ENCODE measurements at regions not wholly inside any gene's neighbourhood (a gene's known extent, or its start where the extent isn't known, plus 50 kb on each side); places are given as distances from the start of the nearest gene placed in this dataset.

DNA sequence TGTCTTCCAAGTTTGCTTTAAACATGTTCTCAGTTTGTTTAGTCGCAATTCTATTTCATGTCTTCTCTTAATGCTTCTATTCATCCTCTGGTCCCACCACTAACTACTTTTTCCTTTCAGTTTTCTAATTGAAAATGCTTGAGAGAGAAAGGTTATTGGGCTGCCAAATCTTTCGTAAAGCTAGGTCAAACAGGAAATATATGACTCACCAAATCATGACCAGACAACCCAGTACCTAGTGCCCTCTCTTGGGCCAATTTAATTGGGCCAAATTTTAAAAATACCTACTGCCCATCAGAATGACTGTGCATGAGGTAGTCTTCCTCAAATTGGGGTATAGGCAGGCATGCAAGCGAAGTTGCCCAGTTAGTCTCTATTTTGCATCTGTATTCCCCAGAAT, 295.4 kb upstream of the PBX1 start:
- H3K4me1 ChIP-seq (ENCODE audit: insufficient read depth, low read length): no peaks in the 10 kb centered on the region
- H3K79me1 ChIP-seq (ENCODE audit: insufficient read depth, low read depth, low read length, poor library complexity, severe bottlenecking): no peaks in the 10 kb centered on the region
- H2BK20ac ChIP-seq (ENCODE audit: low read depth, low read length, poor library complexity, severe bottlenecking): no peak overlapping the region
- no peaks in the 10 kb centered on the region for H3K4me1 Mint-ChIP-seq
- H3K27me3 ChIP-seq (ENCODE audit: insufficient read depth, low read length): no peaks in the 10 kb centered on the region
- H3K18ac ChIP-seq (ENCODE audit: insufficient read length, low read depth, low read length): no peak overlapping the region
- H3K4me3 Mint-ChIP-seq: no peak overlapping the region
- H3K79me2 ChIP-seq (ENCODE audit: insufficient read depth, low read length): no peaks in the 10 kb centered on the region
- no peak overlapping the region for H4K91ac ChIP-seq (ENCODE audit: insufficient read length, low read depth, low read length)
- no peak overlapping the region for H2AFZ ChIP-seq (ENCODE audit: low read length)
- TF ChIP-seq, protein P1, sequence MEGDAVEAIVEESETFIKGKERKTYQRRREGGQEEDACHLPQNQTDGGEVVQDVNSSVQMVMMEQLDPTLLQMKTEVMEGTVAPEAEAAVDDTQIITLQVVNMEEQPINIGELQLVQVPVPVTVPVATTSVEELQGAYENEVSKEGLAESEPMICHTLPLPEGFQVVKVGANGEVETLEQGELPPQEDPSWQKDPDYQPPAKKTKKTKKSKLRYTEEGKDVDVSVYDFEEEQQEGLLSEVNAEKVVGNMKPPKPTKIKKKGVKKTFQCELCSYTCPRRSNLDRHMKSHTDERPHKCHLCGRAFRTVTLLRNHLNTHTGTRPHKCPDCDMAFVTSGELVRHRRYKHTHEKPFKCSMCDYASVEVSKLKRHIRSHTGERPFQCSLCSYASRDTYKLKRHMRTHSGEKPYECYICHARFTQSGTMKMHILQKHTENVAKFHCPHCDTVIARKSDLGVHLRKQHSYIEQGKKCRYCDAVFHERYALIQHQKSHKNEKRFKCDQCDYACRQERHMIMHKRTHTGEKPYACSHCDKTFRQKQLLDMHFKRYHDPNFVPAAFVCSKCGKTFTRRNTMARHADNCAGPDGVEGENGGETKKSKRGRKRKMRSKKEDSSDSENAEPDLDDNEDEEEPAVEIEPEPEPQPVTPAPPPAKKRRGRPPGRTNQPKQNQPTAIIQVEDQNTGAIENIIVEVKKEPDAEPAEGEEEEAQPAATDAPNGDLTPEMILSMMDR (conservative IDR thresholded peaks at IDR 0.05): no peak
- no peak overlapping the region for H2BK12ac ChIP-seq (ENCODE audit: insufficient read length, low read depth, low read length)
- H3K4ac ChIP-seq (ENCODE audit: low read depth, low read length): no peak overlapping the region
- H2BK120ac ChIP-seq (ENCODE audit: low read depth, low read length, poor library complexity, severe bottlenecking): no peak overlapping the region
- H3K9ac ChIP-seq (ENCODE audit: extremely low read depth, insufficient read length, low read length): no peak overlapping the region
- H3K4me2 ChIP-seq (ENCODE audit: insufficient read depth, insufficient read length, low read length): no peak overlapping the region
- H3K36me3 Mint-ChIP-seq (ENCODE audit: insufficient read depth in 1 of 3, low read depth in 3 of 3): no peaks in the 10 kb centered on the region
- no peaks in the 10 kb centered on the region for H3K27me3 Mint-ChIP-seq (ENCODE audit: low read depth)
- H3K14ac ChIP-seq (ENCODE audit: insufficient read depth, low read length): no peak overlapping the region
- no peak overlapping the region for H2BK15ac ChIP-seq (ENCODE audit: low read depth, low read length)
- H3T11ph ChIP-seq (ENCODE audit: low read length): no peak overlapping the region
- no peak overlapping the region for H2AK5ac ChIP-seq (ENCODE audit: insufficient read length, low read length)
- no peaks in the 10 kb centered on the region for H3K9me3 Mint-ChIP-seq
- H4K5ac ChIP-seq (ENCODE audit: insufficient read length, low read depth, low read length): no peak overlapping the region
- H3K9me3 ChIP-seq (ENCODE audit: control insufficient read depth, low read depth, low read length): no peaks in the 10 kb centered on the region
- H2BK5ac ChIP-seq (ENCODE audit: insufficient read length, low read length): no peak overlapping the region
- H3K23me2 ChIP-seq (ENCODE audit: insufficient read length, low read depth, low read length, poor library complexity, severe bottlenecking): no peaks in the 10 kb centered on the region
- no peak for DNase-seq
- H3K27ac Mint-ChIP-seq: no peak overlapping the region
- no peak overlapping the region for H4K8ac ChIP-seq (replicated peaks; ENCODE audit: insufficient read length, low read depth, low read length)
- no peak overlapping the region for H3K23ac ChIP-seq (ENCODE audit: insufficient read length, low read depth, low read length)
- no peaks in the 10 kb centered on the region for H4K20me1 ChIP-seq (ENCODE audit: control insufficient read depth, insufficient read depth, insufficient read length)
- H3K56ac ChIP-seq (ENCODE audit: insufficient read length, low read depth, low read length): no peak overlapping the region
- no CpG with 5 or more reads among the region's 3 CpGs for WGBS (ENCODE audit: extremely low coverage, insufficient read length, low lambda C conversion rate)
- H3K27ac ChIP-seq (ENCODE audit: insufficient read length, low read depth, low read length): no peak overlapping the region
